ENCODE measurements at regions not wholly inside any gene's neighbourhood (a gene's known extent, or its start where the extent isn't known, plus 50 kb on each side); places are given as distances from the start of the nearest gene placed in this dataset.

DNA sequence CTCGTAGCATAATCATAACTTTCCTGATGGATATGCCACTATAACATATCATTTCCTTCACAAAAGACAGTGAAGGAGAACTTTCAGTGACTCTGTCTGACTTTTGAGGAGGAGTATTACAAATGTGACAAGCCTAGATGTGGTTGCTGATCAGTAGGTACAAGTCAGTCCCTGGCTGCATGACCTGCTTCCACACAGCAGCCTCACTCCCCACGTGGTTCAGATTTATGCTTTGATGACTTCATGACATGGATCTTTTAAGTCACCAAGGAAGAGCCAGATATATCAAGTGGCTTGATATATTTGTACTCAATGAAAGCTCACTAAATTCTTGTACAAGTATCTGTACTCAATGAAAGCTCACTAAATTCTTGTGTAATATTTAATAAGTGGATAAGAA, 50.9 kb upstream of the MKLN1 start:
- DNase-seq (ENCODE audit: low read depth) = no peak
- TF ChIP-seq, protein P1, sequence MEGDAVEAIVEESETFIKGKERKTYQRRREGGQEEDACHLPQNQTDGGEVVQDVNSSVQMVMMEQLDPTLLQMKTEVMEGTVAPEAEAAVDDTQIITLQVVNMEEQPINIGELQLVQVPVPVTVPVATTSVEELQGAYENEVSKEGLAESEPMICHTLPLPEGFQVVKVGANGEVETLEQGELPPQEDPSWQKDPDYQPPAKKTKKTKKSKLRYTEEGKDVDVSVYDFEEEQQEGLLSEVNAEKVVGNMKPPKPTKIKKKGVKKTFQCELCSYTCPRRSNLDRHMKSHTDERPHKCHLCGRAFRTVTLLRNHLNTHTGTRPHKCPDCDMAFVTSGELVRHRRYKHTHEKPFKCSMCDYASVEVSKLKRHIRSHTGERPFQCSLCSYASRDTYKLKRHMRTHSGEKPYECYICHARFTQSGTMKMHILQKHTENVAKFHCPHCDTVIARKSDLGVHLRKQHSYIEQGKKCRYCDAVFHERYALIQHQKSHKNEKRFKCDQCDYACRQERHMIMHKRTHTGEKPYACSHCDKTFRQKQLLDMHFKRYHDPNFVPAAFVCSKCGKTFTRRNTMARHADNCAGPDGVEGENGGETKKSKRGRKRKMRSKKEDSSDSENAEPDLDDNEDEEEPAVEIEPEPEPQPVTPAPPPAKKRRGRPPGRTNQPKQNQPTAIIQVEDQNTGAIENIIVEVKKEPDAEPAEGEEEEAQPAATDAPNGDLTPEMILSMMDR (conservative IDR thresholded peaks at IDR 0.05; ENCODE audit: low read depth, low read length) = no peak
- H3K4me3 ChIP-seq (ENCODE audit: low read depth, low read length) = no peak overlapping the region
